Upper lobe of left lung (tissue), 4 donors: ENCODE measurements at regions not wholly inside any gene's neighbourhood (a gene's known extent, or its start where the extent isn't known, plus 50 kb on each side); places are given as distances from the start of the nearest gene placed in this dataset.

Experiments
- CTCF ChIP-seq, 6 experiments: fragments of 450-650 bp in 4 of 6; fragments of 200-600 bp in 2 of 6; sonication (generic) in 2 of 6; IDR thresholded peaks; one replicate each; pipeline ENCODE4 v1.5.1; 2016 to 2019; ENCODE audit warnings: antibody characterized with exemption in 6 of 6
- POLR2AphosphoS5 ChIP-seq, 2 donors: sonication (generic); formaldehyde crosslinking; IDR thresholded peaks; one replicate each; pipeline ENCODE4 v1.5.1; 2017; ENCODE audit warnings: antibody characterized with exemption in 2 of 2

GRCh38 chr15:88391700-88392099, 75.5 kb downstream of the MRPL46 start:
- TF ChIP-seq POLR2AphosphoS5 (IDR thresholded peaks at IDR 0.05) = no peak
- TF ChIP-seq CTCF (IDR thresholded peaks at IDR 0.05) = no peak
